Renal cortex interstitium (tissue), 11 donors: ENCODE measurements at regions not wholly inside any gene's neighbourhood (a gene's known extent, or its start where the extent isn't known, plus 50 kb on each side); places are given as distances from the start of the nearest gene placed in this dataset.

Experiments used
- DNase-seq, 11 donors: peaks; one replicate each; pipeline ENCODE4 v3.0.0-alpha.2; 2013; ENCODE audit warnings: low read depth in 9 of 11, low spot score in 4 of 11; ENCODE audit errors: extremely low read depth in 1 of 11

DNA sequence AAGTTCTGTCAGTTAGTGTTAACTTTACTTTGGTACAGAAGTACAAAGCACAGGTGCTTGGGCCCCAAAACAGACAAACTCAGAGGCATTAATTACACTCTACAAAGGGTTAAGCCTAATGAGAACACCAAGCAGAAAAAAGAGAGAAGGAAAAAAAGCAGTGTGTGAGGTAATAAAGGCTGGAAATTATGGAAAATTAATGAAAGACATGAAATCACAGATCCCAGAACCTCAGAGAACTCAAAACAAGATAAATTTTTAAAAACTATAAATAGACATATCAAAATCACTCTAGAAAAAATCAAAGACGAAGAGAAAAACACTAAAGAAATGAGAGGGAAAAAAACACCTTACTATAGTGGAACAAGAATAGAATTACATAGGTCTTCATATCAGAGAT lies 354.2 kb upstream of the ADAMTS16 start:
- no peak for DNase-seq

DNA sequence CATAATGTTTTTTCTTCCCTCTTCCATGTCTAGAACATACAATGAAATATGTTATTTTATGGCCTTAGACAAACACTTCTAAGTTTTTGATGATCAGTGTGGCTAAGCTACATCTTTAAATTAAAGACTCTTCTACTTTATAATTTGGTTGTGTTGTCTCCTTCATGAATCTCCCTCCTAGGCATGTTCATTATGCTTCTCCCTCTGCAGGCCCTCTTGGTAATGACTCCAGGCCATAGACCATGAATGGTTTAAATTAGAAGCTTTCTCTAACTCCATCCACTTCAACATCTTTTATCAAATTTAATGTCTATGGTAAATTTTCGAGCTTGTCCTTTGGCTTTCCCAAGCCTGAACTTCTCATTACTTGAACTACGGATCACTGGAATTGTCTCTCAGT lies 342.7 kb upstream of the ADAMTS16 start:
- no peak for DNase-seq

DNA sequence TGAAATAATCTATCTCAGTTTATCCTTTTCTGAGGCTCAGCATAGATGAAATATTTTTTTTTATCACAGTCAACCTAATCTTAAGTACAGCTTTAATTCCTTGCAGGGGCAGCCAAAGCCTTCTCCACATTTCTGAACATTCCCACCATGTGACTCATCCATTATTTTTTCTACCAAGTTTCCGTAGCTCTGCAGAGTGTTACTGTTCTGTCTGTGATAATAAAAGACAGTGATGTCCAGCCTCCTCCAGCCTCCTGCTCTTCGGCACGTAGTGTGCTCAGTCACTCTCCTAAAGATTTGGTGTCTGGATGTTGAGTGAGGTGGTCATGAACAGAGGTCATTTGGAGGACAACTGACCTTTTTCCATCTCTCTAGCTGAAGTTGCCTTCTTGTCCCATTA lies 338.1 kb upstream of the ADAMTS16 start:
- no peak for DNase-seq

DNA sequence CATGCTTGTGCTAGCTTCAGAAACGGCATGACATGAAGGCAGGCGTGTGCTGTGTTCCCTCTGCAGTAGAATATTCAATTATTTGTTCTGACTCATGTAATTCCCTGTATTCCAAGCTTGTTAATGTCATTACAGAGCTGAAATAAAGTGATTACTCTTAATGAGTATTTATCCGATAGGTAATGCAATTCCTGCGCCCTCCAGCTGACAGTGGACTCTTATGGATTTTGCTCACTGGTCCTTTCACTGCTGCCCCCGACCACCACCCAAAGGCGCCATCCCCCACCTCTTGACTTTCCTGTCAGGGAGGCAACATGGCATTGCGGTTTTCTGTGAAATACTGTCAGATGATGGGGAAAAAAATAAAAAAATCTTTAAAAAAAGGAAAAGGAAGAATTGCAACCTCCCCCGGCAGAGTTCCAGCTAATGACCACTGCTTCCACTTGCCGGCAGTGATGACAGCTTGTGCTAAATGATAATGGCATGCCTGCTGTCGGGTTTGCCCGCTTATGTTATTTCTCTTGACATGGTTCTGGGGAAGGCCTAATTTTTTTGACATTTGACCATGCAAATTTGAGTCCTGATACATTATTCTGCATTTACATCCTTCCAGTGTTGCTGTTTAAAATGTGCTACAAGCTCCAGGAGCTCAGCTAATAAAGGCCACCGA lies 335.3 kb upstream of the ADAMTS16 start:
- no peak for DNase-seq

DNA sequence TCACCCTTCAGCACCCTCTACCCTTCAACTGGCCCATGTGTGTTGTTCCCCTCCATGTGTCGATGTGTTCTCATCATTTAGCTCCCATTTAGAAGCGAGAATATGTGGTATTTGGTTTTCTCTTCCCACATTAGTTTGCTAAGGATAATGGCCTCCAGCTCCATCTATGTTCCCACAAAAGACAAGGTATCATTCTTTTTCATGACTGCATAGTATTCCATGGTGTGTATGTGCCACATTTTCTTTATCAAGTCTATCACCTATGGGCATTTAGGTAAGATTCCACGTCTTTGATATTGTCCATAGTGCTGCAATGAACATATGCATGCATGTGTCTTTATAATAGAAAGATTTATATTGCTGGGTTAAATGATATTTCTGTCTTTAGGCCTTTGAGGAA lies 325.1 kb upstream of the ADAMTS16 start:
- DNase-seq: no peak

DNA sequence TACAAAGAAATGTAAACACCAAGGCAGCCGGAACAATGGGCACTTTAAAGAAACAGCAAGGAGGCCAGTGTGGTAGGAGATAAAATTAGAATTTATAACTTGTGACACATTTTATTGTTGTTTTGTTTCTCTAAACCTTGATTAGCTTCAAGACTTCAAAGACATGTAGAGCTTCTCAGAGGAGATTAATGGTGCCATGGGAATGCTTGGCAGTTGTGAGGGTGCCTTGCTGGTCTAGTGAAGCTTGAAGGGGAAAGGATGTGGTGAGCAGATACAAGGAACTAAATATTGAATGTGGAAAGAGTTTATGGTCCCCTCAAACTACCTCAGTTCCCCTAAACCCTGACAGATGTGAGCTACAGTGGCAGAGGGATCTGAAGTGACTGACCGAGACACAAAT lies 322.4 kb upstream of the ADAMTS16 start:
- peak; percentile 3 to 77 (median 40) for DNase-seq

DNA sequence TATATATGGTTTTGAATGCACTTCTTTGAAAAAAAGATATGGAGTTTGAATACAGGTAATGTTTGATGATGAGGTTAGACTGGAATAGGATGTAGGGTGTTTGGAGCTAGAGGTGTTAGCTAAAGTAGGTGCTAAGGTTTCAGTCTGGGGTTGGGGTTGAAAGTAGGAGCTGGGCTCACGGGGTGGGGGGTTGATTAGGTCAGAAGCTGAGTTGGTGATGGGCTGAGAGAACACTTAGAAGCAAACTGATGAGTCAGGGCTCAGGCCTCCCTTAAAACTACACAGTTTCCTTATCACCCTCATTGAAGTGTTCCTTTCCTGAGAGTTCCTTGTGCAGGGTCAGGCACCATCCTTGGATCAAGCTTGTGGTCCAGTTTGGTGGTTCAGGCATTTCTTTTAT lies 308.8 kb upstream of the ADAMTS16 start:
- no peak for DNase-seq

DNA sequence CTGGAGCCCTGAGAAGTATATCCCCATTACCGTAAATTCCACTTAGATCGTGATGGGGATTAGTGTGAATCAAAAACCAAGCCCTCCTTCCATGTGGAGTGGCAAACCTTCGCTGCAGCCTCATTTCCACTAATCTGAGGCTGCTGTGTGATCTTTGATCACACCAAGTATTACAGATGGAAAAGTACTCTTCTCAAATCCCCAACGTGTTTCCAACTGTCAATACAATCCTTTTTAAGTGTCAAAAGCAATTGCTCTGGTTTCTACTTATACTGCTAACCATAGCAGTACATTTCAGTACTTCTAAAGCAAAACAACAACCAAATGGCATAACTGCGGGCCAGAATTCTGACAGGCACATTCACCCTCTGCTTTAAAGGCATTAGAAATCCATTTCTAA lies 307.7 kb upstream of the ADAMTS16 start:
- no peak for DNase-seq

DNA sequence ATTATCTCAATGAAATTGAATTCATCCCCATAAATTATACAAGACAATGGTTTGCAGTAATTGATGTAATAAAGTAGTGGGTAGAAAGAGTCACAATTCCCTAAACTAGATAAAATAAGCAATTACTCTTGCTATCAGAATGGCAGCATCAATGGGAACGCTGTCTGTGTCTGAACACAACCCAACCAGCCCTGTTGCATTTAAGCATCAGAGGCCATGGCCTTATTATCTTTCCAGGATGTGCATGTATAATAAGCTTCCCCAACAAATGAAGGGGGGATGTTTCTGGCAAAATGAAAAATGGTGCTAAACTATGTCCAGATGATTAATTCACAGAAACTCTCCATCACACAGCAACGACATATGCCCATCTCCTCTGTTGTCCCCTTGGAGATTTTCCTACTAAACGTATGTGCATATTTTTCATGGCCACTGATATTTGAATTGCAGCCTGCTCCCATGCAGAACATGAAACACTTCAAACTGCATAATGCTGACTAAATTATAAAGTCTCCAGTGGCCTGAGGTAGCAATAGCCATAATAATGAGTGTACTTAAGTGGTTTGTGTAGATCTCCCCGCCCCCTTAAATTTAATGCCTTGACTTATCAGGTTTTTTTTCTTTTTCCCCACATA lies 306.9 kb upstream of the ADAMTS16 start:
- DNase-seq: no peak

DNA sequence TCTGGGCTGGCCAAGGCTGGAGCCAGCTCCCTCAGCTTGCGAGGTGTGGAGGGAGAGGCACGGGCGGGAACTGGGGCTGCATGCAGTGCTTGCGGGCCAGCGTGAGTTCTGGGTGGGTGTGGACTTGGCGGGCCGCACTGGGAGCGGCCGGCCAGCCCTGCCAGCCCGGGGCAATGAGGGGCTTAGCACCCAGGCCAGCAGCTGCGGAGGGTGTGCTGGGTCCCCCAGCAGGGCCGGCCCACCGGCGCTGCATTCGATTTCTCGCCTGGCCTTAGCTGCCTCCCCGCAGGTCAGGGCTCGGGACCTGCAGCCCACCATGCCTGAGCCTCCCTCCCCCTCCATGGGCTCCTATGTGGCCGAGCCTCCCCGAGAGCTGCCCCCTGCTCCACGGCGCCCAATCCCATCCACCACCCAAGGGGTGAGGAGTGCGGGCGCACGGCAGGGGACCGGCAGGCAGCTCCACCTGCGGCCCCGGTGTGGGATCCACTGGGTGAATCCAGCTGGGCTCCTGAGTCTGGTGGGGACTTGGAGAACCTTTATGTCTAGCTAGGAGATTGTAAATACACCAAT lies 302.6 kb upstream of the ADAMTS16 start:
- no peak for DNase-seq

DNA sequence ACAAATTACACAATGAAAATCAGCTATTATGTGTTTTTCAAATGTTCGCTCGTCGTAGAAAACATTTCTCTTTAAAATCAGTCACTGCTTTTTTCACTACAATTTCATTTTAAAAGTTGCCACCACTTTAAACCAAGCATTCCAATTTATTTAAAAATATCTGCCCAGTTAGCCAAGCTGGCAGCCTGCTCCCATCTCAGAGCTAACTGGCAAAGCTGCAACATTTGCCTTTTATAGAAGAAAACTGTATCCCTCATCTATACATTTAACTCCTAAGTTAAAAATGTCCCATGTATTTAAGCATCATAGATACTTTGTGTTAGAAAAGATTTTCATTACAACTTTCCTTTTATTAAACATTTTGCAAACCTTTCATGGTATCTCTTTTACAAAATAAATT lies 294.9 kb upstream of the ADAMTS16 start:
- no peak for DNase-seq

DNA sequence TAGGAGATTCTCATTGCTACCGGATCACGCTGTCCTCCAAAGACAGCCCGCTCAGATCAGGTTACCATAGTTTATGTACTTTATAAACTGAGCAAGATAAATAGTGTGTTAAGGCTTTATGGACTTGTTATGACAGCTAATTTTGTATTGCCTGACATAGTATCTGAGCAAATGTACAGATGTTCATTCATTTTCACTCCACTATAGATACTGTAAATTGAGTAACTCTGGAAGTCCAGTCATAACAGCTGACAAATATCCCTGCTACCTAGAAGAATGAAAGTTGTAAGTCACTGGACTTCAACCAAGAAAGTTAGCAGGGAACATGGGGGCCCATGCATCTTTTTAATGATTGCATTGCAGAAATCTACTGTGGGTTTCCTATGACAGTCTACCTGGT lies 292.4 kb upstream of the ADAMTS16 start:
- no peak for DNase-seq

DNA sequence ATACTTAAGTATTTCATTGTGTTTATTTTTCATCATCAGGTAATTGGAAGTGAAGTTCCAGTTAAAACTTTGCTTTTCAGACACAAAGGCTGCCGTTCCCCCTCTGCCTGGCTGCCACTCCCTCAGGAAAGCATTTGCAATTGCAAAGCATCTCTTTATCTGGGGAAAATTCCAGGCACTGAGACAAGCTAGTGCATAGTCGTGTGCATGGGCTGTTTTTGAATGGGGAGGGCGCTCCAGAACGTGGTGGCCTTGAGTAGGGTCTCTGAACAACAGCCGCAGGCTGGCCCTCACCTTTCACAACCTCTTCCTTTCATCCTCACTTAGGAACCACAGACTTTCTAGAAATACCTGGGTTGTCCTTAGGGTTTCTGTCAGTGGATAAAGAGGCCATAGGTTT lies 285.1 kb upstream of the ADAMTS16 start:
- DNase-seq: no peak

DNA sequence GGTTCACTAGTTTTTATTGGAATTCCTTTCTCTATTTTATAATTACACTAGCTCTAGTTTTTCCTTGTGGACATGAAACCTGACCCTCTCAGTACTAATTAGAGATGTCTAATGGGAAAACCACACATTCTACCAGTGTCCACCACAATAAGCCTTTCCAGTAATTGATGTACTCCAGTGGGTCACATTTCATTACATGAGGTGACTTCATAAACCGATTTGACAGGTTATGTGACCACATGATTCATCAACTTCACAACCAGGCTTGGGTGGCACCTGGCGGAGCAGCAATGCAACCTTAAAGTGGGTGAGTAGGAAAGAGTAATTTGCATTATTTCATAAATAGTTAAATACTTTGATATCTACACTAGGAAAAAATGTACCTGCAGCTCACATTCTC lies 284.2 kb upstream of the ADAMTS16 start:
- DNase-seq: peak in 2 of 11 donors; percentile 16 to 19

DNA sequence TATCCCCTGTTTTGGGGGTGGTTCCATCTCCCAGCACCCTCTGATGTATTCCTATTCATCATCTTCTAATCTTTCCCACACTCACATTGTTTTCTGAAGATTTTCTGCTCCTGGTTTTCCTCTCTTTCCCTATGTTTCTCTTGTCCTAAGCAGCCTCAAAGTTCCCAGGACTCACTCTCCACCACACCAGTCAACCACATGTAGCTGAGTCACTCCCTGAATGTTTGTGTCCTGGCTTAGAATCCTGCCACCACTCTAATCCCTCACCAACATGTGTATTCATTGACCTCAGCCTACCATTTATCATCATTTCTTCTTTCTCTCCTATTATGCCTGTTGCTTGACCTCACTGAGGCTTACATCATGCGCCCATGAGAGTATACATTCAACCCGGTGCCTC lies 282.4 kb upstream of the ADAMTS16 start:
- DNase-seq: no peak

DNA sequence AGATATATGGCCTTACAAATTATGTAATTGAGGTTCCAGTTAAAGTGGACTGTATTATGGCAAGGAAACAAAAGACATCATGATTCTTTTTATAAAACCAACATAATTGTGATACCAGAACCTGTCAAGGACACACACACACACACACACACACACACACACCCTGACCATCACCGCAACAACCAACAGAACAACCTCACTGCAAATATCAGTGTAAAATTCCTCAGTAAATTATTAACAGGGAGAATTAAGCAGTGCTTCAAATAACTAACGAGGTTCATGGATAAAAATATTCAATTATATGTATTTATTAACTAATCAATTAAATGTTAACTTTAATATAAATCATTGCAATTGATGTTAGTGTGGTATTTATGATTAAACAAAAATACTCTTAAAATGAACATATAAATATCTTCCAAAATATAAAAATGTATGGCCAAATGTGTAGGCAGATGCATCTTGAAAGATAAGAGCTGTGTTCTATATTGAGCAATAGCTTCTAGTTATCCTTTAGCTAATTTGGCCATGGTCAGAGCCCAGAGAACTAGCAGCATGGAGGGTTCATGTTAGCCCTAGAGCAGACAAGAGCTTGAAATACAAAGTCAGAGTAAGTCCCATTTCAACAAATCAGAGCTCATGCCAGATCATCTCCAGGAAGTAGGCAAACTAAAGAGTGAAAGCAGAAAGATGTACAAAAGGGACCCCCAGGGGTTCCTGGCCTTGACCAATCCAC lies 280.5 kb upstream of the ADAMTS16 start:
- no peak for DNase-seq

DNA sequence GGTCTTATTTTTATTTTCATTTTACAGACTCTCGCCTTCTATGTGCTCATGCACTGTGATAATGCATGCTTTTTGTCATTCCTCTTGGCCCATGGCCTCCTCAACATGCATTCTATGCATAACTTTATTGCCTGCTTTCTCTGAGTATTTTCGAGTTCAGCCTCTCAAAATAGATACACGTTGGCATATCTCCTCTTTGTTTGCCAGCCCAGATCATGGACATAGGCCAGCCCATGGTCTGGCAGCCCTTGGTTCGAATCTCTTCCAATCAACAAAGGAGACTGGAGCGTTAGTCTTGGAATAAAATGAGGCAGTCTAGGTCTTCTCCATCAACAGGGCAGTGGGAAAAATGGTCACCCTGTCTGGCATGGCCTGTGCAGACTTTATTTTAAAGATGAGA lies 279.5 kb upstream of the ADAMTS16 start:
- DNase-seq: no peak

DNA sequence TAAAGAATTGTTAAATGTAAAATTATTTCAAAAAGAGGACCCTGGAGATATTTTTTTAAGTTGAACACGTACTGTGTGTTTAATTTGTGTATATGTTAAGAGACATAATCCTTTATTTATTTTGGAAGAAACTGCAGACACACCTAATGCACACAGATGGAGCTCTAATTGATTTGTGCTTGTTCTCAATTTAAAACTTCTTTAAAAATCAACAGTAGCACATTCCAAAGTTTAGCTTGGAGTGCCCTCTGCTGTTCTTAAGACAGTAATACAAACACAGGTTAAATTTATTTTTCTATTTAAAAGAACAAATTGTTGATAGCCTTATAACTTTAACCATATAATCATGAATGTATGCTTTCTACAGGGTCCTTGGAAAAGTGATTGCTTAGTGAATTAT lies 277.6 kb upstream of the ADAMTS16 start:
- DNase-seq: peak in 4 of 11 donors; percentile 28 to 56 (median 41)

DNA sequence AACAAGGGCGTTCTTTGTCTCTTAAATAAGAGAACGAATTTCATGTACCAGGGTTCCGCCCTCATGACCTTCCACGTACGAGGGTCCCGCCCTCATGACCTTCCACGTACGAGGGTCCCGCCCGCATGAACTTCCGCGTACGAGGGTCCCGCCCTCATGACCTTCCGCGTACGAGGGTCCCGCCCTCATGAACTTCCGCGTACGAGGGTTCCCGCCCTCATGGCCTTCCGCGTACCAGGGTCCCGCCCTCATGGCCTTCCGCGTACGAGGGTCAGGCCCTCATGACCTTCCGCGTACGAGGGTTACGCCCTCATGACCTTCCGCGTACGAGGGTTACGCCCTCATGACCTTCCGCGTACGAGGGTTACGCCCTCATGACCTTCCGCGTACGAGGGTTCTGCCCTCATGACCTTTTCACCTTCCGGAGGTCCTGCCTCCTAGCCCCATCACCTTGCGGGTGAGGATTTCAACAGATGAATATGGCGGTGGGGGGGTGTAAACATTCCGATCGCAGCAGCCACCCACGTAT lies 273.9 kb upstream of the ADAMTS16 start:
- no peak for DNase-seq

DNA sequence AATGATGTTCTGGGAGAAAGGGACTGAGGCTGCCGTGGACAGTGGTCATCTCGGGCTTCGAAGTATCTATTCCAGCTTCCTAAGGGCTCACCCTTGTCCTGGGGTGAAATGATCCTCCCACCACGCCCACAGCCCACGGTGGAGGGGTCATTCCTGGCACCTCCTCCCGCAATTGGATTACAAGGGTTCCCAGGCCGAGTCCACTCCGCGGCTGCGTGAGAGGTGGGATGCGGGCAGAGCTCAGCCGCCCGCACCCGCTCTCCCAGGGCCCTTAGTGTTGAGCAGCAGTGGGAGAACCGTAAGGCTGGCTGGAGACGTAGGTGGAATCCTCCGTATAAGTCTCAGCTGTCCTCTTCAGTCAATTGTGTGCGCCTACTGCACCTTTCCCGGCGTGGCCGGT lies 273.3 kb upstream of the ADAMTS16 start:
- DNase-seq: no peak
